GM20431 (cell line): ENCODE measurements at regions not wholly inside any gene's neighbourhood (a gene's known extent, or its start where the extent isn't known, plus 50 kb on each side); places are given as distances from the start of the nearest gene placed in this dataset.

ENCODE experiments used
- in situ Hi-C: fragments of 300-500 bp; cut with MseI, MboI; formaldehyde crosslinking; loops from one replicate; pipeline ENCODE4 v1.15.0; 2020; ENCODE audit warnings: low sequenced_read_pairs; ENCODE audit not compliant: unreplicated experiment

DNA sequence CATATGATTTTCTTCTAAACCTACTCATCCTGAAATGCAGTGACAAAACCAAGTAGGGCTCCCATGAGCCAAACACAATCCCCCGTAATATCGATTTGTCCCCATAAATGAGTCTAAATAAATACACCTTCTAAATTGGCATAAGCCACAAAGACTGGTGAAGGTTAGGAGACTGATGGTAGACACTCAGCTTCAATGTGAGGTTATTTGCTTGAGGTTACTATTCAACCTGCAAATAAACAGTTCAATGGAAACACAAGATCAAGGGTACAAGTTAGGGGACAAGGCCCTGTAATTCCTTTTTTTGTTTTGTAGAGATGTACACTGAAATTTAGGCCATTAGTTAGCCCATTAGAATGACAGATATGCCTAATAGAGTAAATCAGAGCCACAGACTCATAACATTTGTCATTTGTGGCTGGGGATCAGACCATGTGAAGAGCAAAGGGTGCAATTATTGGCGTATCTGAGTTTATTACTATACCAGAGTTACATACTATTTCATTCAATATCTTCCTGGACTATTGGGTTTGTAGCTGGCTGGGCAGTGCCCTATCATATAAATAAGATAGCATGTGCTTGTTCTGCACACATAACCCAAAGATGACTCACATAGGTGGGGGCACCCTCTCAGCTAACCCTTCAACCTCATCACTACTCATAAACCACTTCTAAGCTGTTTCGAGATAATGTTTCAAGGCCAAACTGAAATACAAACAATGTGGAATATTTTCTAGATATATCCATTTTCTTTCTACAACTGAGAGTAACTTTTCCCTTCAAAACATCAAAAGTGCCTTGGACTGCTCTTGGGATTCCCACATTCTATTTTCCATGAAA lies 695.3 kb downstream of the KCNA4 start:
- in situ Hi-C loops, result no loop called here

DNA sequence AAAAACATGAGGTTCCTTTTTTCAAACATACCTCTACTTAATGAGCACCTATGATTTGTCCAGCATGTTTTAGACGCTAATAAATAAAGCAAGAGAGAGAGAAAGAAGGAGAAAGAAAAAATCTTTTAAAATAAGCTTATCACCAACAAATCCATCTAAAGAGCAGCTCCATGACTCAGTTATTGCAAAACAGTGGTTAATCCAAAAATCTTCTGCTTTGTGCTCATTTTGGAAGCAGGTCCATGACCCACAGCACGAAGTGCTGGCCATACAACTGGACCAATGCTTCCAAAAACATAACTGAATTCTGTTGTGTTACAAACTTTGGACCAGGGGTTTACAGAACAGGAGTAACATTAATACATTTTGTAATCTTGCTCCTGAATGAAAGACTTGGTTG lies 696.6 kb downstream of the KCNA4 start:
- in situ Hi-C loops, result no loop called here

DNA sequence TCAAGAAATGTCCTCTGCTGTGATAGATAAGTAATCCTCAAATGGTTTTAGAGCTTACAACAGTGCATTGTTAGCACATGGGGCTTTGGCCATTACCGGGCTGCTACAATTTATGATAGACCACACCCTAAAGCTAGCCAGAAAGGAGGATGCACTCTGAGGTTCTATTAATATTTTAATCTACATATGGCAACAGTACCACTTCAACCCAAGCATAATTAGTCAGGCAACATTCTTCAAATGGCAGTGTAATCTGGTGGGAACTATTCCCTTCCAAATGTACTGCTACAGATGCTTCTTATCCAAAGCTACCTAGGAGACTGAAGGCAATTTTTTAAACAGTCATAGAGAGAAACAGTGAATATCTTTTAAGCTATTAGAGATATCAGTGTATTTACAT lies 697.6 kb downstream of the KCNA4 start:
- in situ Hi-C loops, result no loop called here

GRCh38 chr11:29318134-29318845 lies 698.5 kb downstream of the KCNA4 start:
- in situ Hi-C loops, result no loop called here

DNA sequence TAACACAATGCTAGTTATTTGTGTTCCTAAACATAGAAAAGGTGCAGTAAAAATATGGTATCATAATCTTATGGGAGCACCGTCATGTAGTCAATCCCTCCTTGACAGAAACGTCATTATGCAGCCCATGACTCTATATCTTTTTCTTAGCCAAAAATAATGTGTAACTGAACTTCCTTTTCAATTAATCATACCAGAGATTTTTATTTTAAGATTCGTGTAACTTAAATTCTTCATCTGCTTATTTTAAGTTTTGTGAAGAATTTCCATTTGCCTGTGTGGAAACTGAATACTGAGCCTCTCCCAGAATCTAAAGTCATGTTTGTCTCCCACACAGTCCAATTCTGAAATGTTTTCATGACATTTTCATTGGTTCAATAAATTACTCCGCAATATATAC lies 699.1 kb downstream of the KCNA4 start:
- in situ Hi-C loops, result no loop called here

DNA sequence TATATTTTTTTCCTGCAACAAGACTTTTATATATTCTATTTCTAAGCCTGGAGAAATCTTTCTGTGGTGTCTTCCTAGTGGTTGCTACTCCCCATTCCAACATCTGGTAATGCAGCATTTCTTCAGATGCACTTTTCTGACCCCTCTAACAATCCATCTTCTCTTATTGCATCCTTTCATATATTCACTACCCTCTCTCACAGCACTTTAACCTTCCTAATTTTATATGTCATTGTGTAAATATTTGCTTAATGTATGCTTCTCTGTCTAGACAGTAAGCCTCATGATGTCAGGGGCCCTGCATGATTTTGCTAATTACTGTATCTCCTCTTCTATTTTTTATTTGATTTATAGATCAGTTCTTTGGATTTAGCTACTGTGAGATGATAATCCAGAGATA lies 701.6 kb downstream of the KCNA4 start:
- in situ Hi-C loops, result no loop called here

DNA sequence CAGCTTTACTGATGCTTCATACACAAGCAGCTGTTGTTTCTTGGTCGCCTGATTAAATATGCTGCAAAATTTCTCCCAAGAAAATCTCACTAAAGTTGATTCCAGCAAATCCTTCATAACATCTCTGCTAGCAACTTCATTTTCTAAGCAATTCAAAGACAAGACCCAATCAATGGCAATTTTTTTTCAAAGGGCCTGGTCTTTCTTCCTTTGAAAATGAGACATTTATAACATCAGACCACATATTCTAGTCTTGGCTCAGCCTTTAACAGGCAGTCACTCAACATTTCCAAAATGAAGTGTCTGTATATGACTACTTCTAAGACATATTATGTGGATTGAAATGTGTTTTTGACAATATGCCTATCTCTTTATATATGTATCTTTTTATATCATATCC lies 702.6 kb downstream of the KCNA4 start:
- in situ Hi-C loops, result no loop called here

GRCh38 chr11:29312812-29313211 lies 704.0 kb downstream of the KCNA4 start:
- in situ Hi-C loops, result no loop called here

GRCh38 chr11:29310725-29311342 lies 706.0 kb downstream of the KCNA4 start:
- in situ Hi-C loops, result no loop called here

GRCh38 chr11:29309992-29310391 lies 706.8 kb downstream of the KCNA4 start:
- in situ Hi-C loops, result no loop called here

GRCh38 chr11:29306527-29306926 lies 710.3 kb downstream of the KCNA4 start:
- in situ Hi-C loops, result no loop called here

- in situ Hi-C loops, result no loop called here
Observed at GRCh38 chr11:29305456-29306232, 711.2 kb downstream of the KCNA4 start.

DNA sequence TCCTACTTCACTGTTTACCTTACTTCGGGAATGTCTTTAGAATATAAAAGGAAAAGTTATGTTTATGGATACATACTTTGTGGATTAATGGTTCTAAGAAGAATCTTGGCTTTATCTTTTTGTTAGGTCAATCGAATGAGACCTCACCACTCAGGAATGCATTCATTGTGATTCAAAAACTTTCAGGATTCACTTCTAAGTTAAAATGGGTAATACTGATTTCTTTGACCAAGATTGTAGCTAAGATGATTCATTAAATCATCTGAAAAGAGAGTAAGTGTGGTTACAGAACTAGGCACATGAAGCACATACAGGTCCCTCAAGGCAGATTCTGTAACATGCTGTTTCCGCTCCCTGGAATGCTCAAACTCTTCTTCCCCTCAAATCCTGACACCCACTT lies 716.4 kb downstream of the KCNA4 start:
- in situ Hi-C loops, result no loop called here

DNA sequence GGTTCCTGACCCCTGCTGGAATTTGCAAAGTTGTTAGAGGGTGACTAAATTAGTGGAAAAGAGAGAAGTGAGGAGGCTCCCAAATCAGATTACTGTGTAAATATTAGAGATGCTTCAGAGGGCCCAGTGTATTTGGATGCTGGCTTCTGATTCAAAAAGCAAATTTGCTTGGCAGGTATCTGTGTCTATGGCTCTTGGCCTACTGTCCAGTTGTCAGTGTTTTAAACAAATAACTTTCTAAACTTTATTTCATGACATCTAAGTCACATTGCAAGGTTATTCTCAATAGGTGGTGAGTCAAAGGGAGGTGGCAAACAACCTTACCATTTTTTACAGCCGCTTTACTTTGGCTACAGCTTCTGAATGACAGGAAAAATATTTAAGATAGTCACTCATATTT lies 720.1 kb downstream of the KCNA4 start:
- in situ Hi-C loops, result no loop called here

DNA sequence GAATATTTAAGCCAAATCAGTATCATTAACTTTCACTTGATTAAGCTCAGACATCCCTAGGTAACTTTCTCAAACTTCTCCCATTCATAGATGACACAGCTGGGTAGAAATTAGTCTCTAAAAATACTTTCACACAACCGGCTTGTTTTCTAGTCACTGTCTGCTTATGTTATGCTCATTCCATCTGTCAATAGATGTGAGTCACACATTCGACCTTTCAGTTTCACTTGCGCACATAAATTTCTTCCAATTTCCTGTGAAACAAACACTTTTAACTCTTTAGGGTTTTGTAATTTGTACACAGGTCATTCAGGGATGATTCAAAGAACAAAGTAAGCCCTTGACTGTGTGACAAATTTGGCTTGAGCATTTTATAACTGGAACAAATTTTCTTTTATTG lies 723.0 kb downstream of the KCNA4 start:
- in situ Hi-C loops, result no loop called here

GRCh38 chr11:29282088-29282487 lies 734.7 kb downstream of the KCNA4 start:
- in situ Hi-C loops, result no loop called here

- in situ Hi-C loops, result no loop called here
Observed at GRCh38 chr11:29281271-29281777, 735.5 kb downstream of the KCNA4 start.

DNA sequence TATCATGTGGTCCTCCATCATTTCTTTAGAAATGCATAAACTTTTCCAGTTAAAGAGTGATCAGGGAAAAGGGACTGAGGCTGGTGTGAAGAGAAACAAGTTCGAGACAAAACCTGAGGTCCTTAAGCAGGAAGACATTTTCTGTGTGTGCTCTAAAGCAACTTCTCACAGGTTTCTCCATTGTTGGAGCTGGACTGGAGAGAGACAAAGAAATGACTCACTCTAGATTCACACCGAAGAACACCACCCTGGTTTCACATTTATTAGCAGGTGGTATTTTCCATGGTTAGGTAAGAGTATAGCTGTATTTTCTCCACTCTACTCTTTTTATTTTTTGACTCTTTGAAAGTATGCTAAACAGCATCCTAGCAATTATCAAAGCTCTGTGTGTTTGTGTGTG lies 736.4 kb downstream of the KCNA4 start:
- in situ Hi-C loops, result no loop called here

DNA sequence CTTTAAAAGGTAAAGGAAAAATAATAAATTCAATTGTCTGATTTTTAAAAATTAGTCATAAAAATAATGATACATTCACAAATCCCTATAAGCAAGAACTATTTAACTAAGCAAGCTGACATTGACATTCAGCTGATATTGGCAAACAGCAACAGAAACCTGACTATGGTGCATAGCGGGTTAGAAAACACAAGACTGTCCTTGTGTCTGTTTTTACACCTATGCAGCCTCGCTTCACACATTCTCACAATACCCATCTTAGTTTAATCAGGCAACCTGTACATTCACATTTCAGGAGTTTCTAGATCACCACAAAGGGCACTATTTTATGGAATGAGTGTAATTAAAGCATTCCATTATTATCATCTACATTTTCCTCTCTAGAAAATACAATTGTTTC lies 737.1 kb downstream of the KCNA4 start:
- in situ Hi-C loops, result no loop called here

- in situ Hi-C loops, result no loop called here
Observed at GRCh38 chr11:29272019-29272654, 744.7 kb downstream of the KCNA4 start.
